Neuronal stem cell (in vitro differentiated cells): ENCODE measurements at regions not wholly inside any gene's neighbourhood (a gene's known extent, or its start where the extent isn't known, plus 50 kb on each side); places are given as distances from the start of the nearest gene placed in this dataset.

Experiments
- DNase-seq: peaks from one replicate; pipeline ENCODE4 v3.0.0-alpha.2; 2013; ENCODE audit warnings: low spot score
- H2AFZ ChIP-seq: one replicate; pipeline ENCODE4 v1.6.1; 2013; ENCODE audit warnings: mild to moderate bottlenecking, low read length, inconsistent platforms
- H2AK5ac ChIP-seq: 2 replicates; pipeline ENCODE4 v1.6.1; 2013; ENCODE audit warnings: low read depth, mild to moderate bottlenecking, inconsistent platforms, low read length, moderate library complexity, mixed read lengths
- H2BK120ac ChIP-seq: 2 replicates; pipeline ENCODE4 v1.6.1; 2013; ENCODE audit warnings: low read depth, mild to moderate bottlenecking, inconsistent platforms, low read length, moderate library complexity, mixed read lengths
- H2BK12ac ChIP-seq: one replicate; pipeline ENCODE4 v1.6.1; 2013; ENCODE audit warnings: low read length, inconsistent platforms
- H2BK15ac ChIP-seq: 2 replicates; pipeline ENCODE4 v1.6.1; 2013; ENCODE audit warnings: mild to moderate bottlenecking, low read length, inconsistent platforms, mixed read lengths
- H2BK5ac ChIP-seq: one replicate; pipeline ENCODE4 v1.6.1; 2013; ENCODE audit warnings: inconsistent platforms, mild to moderate bottlenecking, low read length, moderate library complexity
- H3K14ac ChIP-seq: one replicate; pipeline ENCODE4 v1.6.1; 2013; ENCODE audit warnings: low read length, inconsistent platforms
- H3K18ac ChIP-seq: 2 replicates; pipeline ENCODE4 v1.6.1; 2013; ENCODE audit warnings: low read length, inconsistent platforms
- H3K23ac ChIP-seq: 2 replicates; pipeline ENCODE4 v1.6.1; 2013; ENCODE audit warnings: low read depth, mild to moderate bottlenecking, mixed read lengths, low read length, inconsistent platforms; ENCODE audit not compliant: poor library complexity
- H3K27ac ChIP-seq: replicated peaks from 3 replicates; pipeline ENCODE4 v1.5.1; 2013; ENCODE audit warnings: low read length, inconsistent platforms
- H3K27me3 ChIP-seq, 3 experiments: 2 replicates each; pipeline ENCODE4 v1.6.1; 2013; ENCODE audit warnings: low read length in 3 of 3, mild to moderate bottlenecking in 2 of 3, inconsistent platforms in 1 of 3, low read depth in 1 of 3, mixed read lengths in 1 of 3, moderate library complexity in 1 of 3; ENCODE audit not compliant: control insufficient read depth in 3 of 3, insufficient read depth in 3 of 3
- H3K36me3 ChIP-seq, 2 donors: replicated peaks in 1 of 2; 2 replicates each; pipeline ENCODE4 v1.6.1; 2013; ENCODE audit warnings: low read length in 2 of 2; ENCODE audit not compliant: control insufficient read depth in 2 of 2, insufficient read depth in 2 of 2
- H3K4ac ChIP-seq: 2 replicates; pipeline ENCODE4 v1.6.1; 2013; ENCODE audit warnings: inconsistent platforms, mild to moderate bottlenecking, low read length, moderate library complexity
- H3K4me1 ChIP-seq, 2 donors: 1 replicate in 1 of 2; 2 replicates in 1 of 2; pipeline ENCODE4 v1.6.1; 2013; ENCODE audit warnings: low read length in 2 of 2, low read depth in 1 of 2; ENCODE audit not compliant: control insufficient read depth in 2 of 2, insufficient read depth in 1 of 2
- H3K4me2 ChIP-seq: one replicate; pipeline ENCODE4 v1.6.1; 2013; ENCODE audit warnings: mild to moderate bottlenecking, low read length, inconsistent platforms; ENCODE audit not compliant: insufficient read depth, poor library complexity, severe bottlenecking
- H3K4me3 ChIP-seq, 2 donors: 2 replicates each; pipeline ENCODE4 v1.5.1; 2013; ENCODE audit warnings: low read length in 2 of 2, mild to moderate bottlenecking in 2 of 2, inconsistent platforms in 1 of 2, moderate library complexity in 1 of 2
- H3K79me1 ChIP-seq: one replicate; pipeline ENCODE4 v1.6.1; 2013; ENCODE audit warnings: low read depth, mild to moderate bottlenecking, inconsistent platforms, low read length, moderate library complexity
- H3K9ac ChIP-seq: one replicate; pipeline ENCODE4 v1.6.1; 2013; ENCODE audit warnings: mild to moderate bottlenecking, low read depth, low read length, inconsistent platforms; ENCODE audit not compliant: poor library complexity
- H3K9me3 ChIP-seq, 2 donors: replicated peaks in 1 of 2; 2 replicates each; pipeline versions ENCODE3 to v1.6.1; 2013; ENCODE audit warnings: low read length in 2 of 2, mild to moderate bottlenecking in 2 of 2, inconsistent platforms in 1 of 2, low read depth in 1 of 2, mixed read lengths in 1 of 2, moderate library complexity in 1 of 2; ENCODE audit not compliant: control insufficient read depth in 2 of 2, insufficient read depth in 1 of 2
- H4K8ac ChIP-seq: one replicate; pipeline ENCODE4 v1.6.1; 2013; ENCODE audit warnings: low read depth, mild to moderate bottlenecking, inconsistent platforms, low read length, moderate library complexity
- H4K91ac ChIP-seq: one replicate; pipeline ENCODE4 v1.6.1; 2013; ENCODE audit warnings: low read length, low read depth, mild to moderate bottlenecking, inconsistent platforms; ENCODE audit not compliant: poor library complexity
- WGBS, 2 donors: extraction: QIAGEN DNeasy Blood & Tissue Kit; methylation state at CpG; one replicate each; pipeline ENCODE4 v1.1.7; 2013; ENCODE audit warnings: missing lambda C conversion rate in 2 of 2, mixed read lengths in 1 of 2; ENCODE audit not compliant: insufficient read length in 2 of 2, insufficient replicate concordance in 1 of 2; ENCODE audit errors: extremely low coverage in 2 of 2; 5-methylcytosine and 5-hydroxymethylcytosine counted together

- H3K4me1 ChIP-seq = no peaks in the 10 kb centered on the region
- no peaks in the 10 kb centered on the region for H3K36me3 ChIP-seq
- no peaks in the 10 kb centered on the region for H3K79me1 ChIP-seq
- no peak overlapping the region for H3K27ac ChIP-seq
- H3K4ac ChIP-seq = no peak overlapping the region
- H3K9me3 ChIP-seq = no peaks in the 10 kb centered on the region
- no peak overlapping the region for H4K91ac ChIP-seq
- H3K18ac ChIP-seq = no peak overlapping the region
- no peak overlapping the region for H2AK5ac ChIP-seq
- H3K23ac ChIP-seq = no peak overlapping the region
- no peak overlapping the region for H4K8ac ChIP-seq
- no peak overlapping the region for H2BK120ac ChIP-seq
- no peaks in the 10 kb centered on the region for H3K27me3 ChIP-seq
- WGBS, 2 donors = no CpG with 5 or more reads among the region's 3 CpGs
- H2BK12ac ChIP-seq = no peak overlapping the region
- H3K4me3 ChIP-seq = no peak overlapping the region
- no peak overlapping the region for H2AFZ ChIP-seq
- no peak overlapping the region for H3K14ac ChIP-seq
- no peak overlapping the region for H3K4me2 ChIP-seq
- no peak overlapping the region for H3K9ac ChIP-seq
- no peak overlapping the region for H2BK5ac ChIP-seq
- no peak for DNase-seq
- H2BK15ac ChIP-seq = no peak overlapping the region
These were observed 1353.0 kb upstream of the C9orf72 start for GRCh38 chr9:28926306-28926705.

GRCh38 chr9:28927691-28928090 is 1354.4 kb upstream of the C9orf72 start:
- Histone ChIP-seq H3K4me1 (no peaks in the 10 kb centered on the region), H3K9me3 (no peaks in the 10 kb centered on the region), H3K9ac (no peak overlapping the region), H4K8ac (no peak overlapping the region), H3K36me3 (no peaks in the 10 kb centered on the region), H4K91ac (no peak overlapping the region), H3K23ac (no peak overlapping the region), H2BK120ac (no peak overlapping the region), H2AFZ (no peak overlapping the region), H2BK5ac (no peak overlapping the region), H3K27me3 (no peaks in the 10 kb centered on the region), H2BK12ac (no peak overlapping the region), H3K4me2 (no peak overlapping the region), H3K79me1 (no peaks in the 10 kb centered on the region), H3K14ac (no peak overlapping the region), H3K27ac (no peak overlapping the region), H3K18ac (no peak overlapping the region), H3K4me3 (no peak overlapping the region), H2AK5ac (no peak overlapping the region), H3K4ac (no peak overlapping the region), H2BK15ac (no peak overlapping the region)
- DNase-seq = no peak
- no CpG with 5 or more reads among the region's 1 CpG for WGBS, 2 donors

GRCh38 chr9:28929433-28929832 is 1356.2 kb upstream of the C9orf72 start:
- Histone ChIP-seq H2BK12ac (no peak overlapping the region), H2BK120ac (no peak overlapping the region), H2AK5ac (no peak overlapping the region), H3K9ac (no peak overlapping the region), H2BK15ac (no peak overlapping the region), H3K36me3 (no peaks in the 10 kb centered on the region), H3K14ac (no peak overlapping the region), H3K18ac (no peak overlapping the region), H2AFZ (peak overlapping the region; percentile 6), H3K27ac (no peak overlapping the region), H4K91ac (no peak overlapping the region), H3K4me3 (no peak overlapping the region), H3K23ac (no peak overlapping the region), H3K4me2 (no peak overlapping the region), H3K4me1 (no peaks in the 10 kb centered on the region), H3K27me3 (no peaks in the 10 kb centered on the region), H4K8ac (no peak overlapping the region), H3K79me1 (no peaks in the 10 kb centered on the region), H3K9me3 (no peaks in the 10 kb centered on the region), H3K4ac (no peak overlapping the region), H2BK5ac (no peak overlapping the region)
- no peak for DNase-seq
- no CpG with 5 or more reads among the region's 3 CpGs for WGBS, 2 donors

- Histone ChIP-seq H3K9me3 (no peaks in the 10 kb centered on the region), H2BK15ac (no peak overlapping the region), H2BK5ac (no peak overlapping the region), H3K36me3 (no peaks in the 10 kb centered on the region), H3K23ac (no peak overlapping the region), H3K4ac (no peak overlapping the region), H4K8ac (no peak overlapping the region), H3K4me3 (no peak overlapping the region), H3K4me2 (no peak overlapping the region), H3K9ac (no peak overlapping the region), H2AFZ (no peak overlapping the region), H3K18ac (no peak overlapping the region), H2BK120ac (no peak overlapping the region), H3K79me1 (no peaks in the 10 kb centered on the region), H3K27me3 (no peaks in the 10 kb centered on the region), H2BK12ac (no peak overlapping the region), H4K91ac (no peak overlapping the region), H3K14ac (no peak overlapping the region), H2AK5ac (no peak overlapping the region), H3K27ac (no peak overlapping the region), H3K4me1 (no peaks in the 10 kb centered on the region)
- DNase-seq = no peak
- WGBS, 2 donors = no CpG with 5 or more reads among the region's 3 CpGs
These were observed 1357.5 kb upstream of the C9orf72 start for GRCh38 chr9:28930766-28931165.
